Gastrocnemius medialis (tissue), 4 donors: ENCODE measurements at regions not wholly inside any gene's neighbourhood (a gene's known extent, or its start where the extent isn't known, plus 50 kb on each side); places are given as distances from the start of the nearest gene placed in this dataset.

Source experiments
- ATAC-seq, 2 donors: fragments of 150-250 bp; one replicate each; pipeline ENCODE4 v1.9.1; 2016
- DNase-seq, 2 donors: peaks; one replicate each; pipeline ENCODE4 v3.0.0-alpha.2; 2019
- H3K27ac ChIP-seq, 4 donors: fragments of 200-600 bp; sonication (generic); 1 replicate in 1 of 4; 2 replicates in 3 of 4; pipeline ENCODE4 v1.5.1; 2016 to 2018; ENCODE audit warnings: mild to moderate bottlenecking in 2 of 4, moderate library complexity in 1 of 4
- H3K27me3 ChIP-seq, 3 donors: fragments of 200-600 bp; sonication (generic) in 2 of 3; 1 replicate in 1 of 3; 2 replicates in 2 of 3; pipeline versions ENCODE4 v1.5.1 to v1.6.0; 2016 to 2019; ENCODE audit warnings: mild to moderate bottlenecking in 1 of 3, moderate library complexity in 1 of 3
- H3K36me3 ChIP-seq, 2 donors: fragments of 200-600 bp; sonication (generic) in 1 of 2; one replicate each; pipeline ENCODE4 v1.5.1; 2017 to 2018
- H3K4me1 ChIP-seq, 2 donors: fragments of 200-600 bp; sonication (generic) in 1 of 2; one replicate each; pipeline ENCODE4 v1.5.1; 2016 to 2017; ENCODE audit warnings: mild to moderate bottlenecking in 2 of 2
- H3K4me3 ChIP-seq, 4 donors: fragments of 200-600 bp; sonication (generic) in 3 of 4; 1 replicate in 1 of 4; 2 replicates in 3 of 4; pipeline ENCODE4 v1.5.1; 2016 to 2019; ENCODE audit warnings: mild to moderate bottlenecking in 2 of 4
- H3K9me3 ChIP-seq, 3 donors: fragments of 200-600 bp; sonication (generic) in 2 of 3; 1 replicate in 1 of 3; 2 replicates in 2 of 3; pipeline ENCODE4 v1.5.1; 2016 to 2019
- CTCF ChIP-seq, 5 experiments: fragments of 450-650 bp in 3 of 5; fragments of 200-600 bp in 2 of 5; sonication (generic) in 2 of 5; IDR thresholded peaks in 4 of 5; conservative IDR thresholded peaks in 1 of 5; 1 replicate in 4 of 5; 2 replicates in 1 of 5; pipeline ENCODE4 v1.5.1; 2016 to 2019; ENCODE audit warnings: antibody characterized with exemption in 5 of 5, mild to moderate bottlenecking in 3 of 5, moderate library complexity in 3 of 5
- POLR2A ChIP-seq, 2 donors: fragments of 450-650 bp; IDR thresholded peaks; one replicate each; pipeline ENCODE4 v1.6.1; 2017; ENCODE audit warnings: antibody characterized with exemption in 2 of 2, mild to moderate bottlenecking in 2 of 2, moderate library complexity in 2 of 2
- in situ Hi-C, 4 donors: fragments of 200-750 bp; cut with MboI; loops; one replicate each; pipeline versions ENCODE4 v1.15.0 to v1.8.0; 2017; ENCODE audit warnings: low sequenced_read_pairs in 4 of 4
- intact Hi-C: fragments of 100-400 bp; cut with DNase I; formaldehyde crosslinking; loops from one replicate; pipeline ENCODE4 v1.15.1; 2023; ENCODE audit warnings: low total_unique reads

- H3K27me3 ChIP-seq, result no peaks in the 10 kb centered on the region
- H3K27ac ChIP-seq, result no peak overlapping the region
- in situ Hi-C loops, result no loop called here
- no peak for ATAC-seq
- no peaks in the 10 kb centered on the region for H3K36me3 ChIP-seq
- intact Hi-C loops, result no loop called here
- TF ChIP-seq POLR2A (IDR thresholded peaks at IDR 0.05), result no peak
- TF ChIP-seq CTCF (IDR thresholded peaks at IDR 0.05 in 4 of 5, conservative IDR thresholded peaks at IDR 0.05 in 1 of 5), result no peak
- H3K4me3 ChIP-seq, result no peak overlapping the region
- H3K9me3 ChIP-seq, result no peaks in the 10 kb centered on the region
- no peak for DNase-seq
- H3K4me1 ChIP-seq, result no peaks in the 10 kb centered on the region
Measured at GRCh38 chr2:145724311-145724898, 1204.5 kb upstream of the ZEB2 start.

- no peak for ATAC-seq
Measured at GRCh38 chr2:145723872-145724271, 1204.0 kb upstream of the ZEB2 start.

GRCh38 chr2:145721681-145722080, 1201.8 kb upstream of the ZEB2 start:
- intact Hi-C loops, result no loop called here

More at GRCh38 chr2:145723872-145724271, 1204.0 kb upstream of the ZEB2 start:
- no peaks in the 10 kb centered on the region for H3K36me3 ChIP-seq
- intact Hi-C loops (no loop called here), in situ Hi-C loops (no loop called here)
- no peak for DNase-seq
- no peaks in the 10 kb centered on the region for H3K27me3 ChIP-seq
- no peak overlapping the region for H3K27ac ChIP-seq
- H3K4me3 ChIP-seq, result no peak overlapping the region
- H3K4me1 ChIP-seq, result no peaks in the 10 kb centered on the region
- TF ChIP-seq CTCF (IDR thresholded peaks at IDR 0.05 in 4 of 5, conservative IDR thresholded peaks at IDR 0.05 in 1 of 5) (no peak), POLR2A (IDR thresholded peaks at IDR 0.05) (no peak)
- no peaks in the 10 kb centered on the region for H3K9me3 ChIP-seq

GRCh38 chr2:145715601-145716000, 1195.7 kb upstream of the ZEB2 start:
- H3K4me1 ChIP-seq, result no peaks in the 10 kb centered on the region
- TF ChIP-seq POLR2A (IDR thresholded peaks at IDR 0.05) (no peak), CTCF (IDR thresholded peaks at IDR 0.05 in 4 of 5, conservative IDR thresholded peaks at IDR 0.05 in 1 of 5) (no peak)
- intact Hi-C loops, result no loop called here
- H3K9me3 ChIP-seq, result no peaks in the 10 kb centered on the region
- in situ Hi-C loops, result no loop called here
- no peak for ATAC-seq
- H3K27me3 ChIP-seq, result no peaks in the 10 kb centered on the region
- H3K4me3 ChIP-seq, result no peak overlapping the region
- no peak for DNase-seq
- no peak overlapping the region for H3K27ac ChIP-seq
- H3K36me3 ChIP-seq, result no peaks in the 10 kb centered on the region

More at GRCh38 chr2:145721681-145722080, 1201.8 kb upstream of the ZEB2 start:
- in situ Hi-C loops, result no loop called here
- DNase-seq (no peak), ATAC-seq (no peak)
- Histone ChIP-seq H3K27me3 (no peaks in the 10 kb centered on the region), H3K9me3 (no peaks in the 10 kb centered on the region), H3K4me3 (no peak overlapping the region), H3K4me1 (no peaks in the 10 kb centered on the region), H3K36me3 (no peaks in the 10 kb centered on the region), H3K27ac (no peak overlapping the region)
- TF ChIP-seq CTCF (IDR thresholded peaks at IDR 0.05 in 4 of 5, conservative IDR thresholded peaks at IDR 0.05 in 1 of 5), result no peak
- no peak for TF ChIP-seq POLR2A (IDR thresholded peaks at IDR 0.05)

GRCh38 chr2:145710303-145710702, 1190.4 kb upstream of the ZEB2 start:
- TF ChIP-seq CTCF (IDR thresholded peaks at IDR 0.05 in 4 of 5, conservative IDR thresholded peaks at IDR 0.05 in 1 of 5) (no peak), POLR2A (IDR thresholded peaks at IDR 0.05) (no peak)
- H3K4me1 ChIP-seq, result no peaks in the 10 kb centered on the region
- ATAC-seq (no peak), DNase-seq (no peak)
- H3K27ac ChIP-seq, result no peak overlapping the region
- intact Hi-C loops (no loop called here), in situ Hi-C loops (no loop called here)
- H3K27me3 ChIP-seq, result no peaks in the 10 kb centered on the region
- no peak overlapping the region for H3K4me3 ChIP-seq
- H3K36me3 ChIP-seq, result no peaks in the 10 kb centered on the region
- no peaks in the 10 kb centered on the region for H3K9me3 ChIP-seq
